RWPE2 (cell line): ENCODE measurements at regions not wholly inside any gene's neighbourhood (a gene's known extent, or its start where the extent isn't known, plus 50 kb on each side); places are given as distances from the start of the nearest gene placed in this dataset.

ENCODE experiments used
- ATAC-seq: fragments of 200-7000 bp; cut with Tn5 transposase; 3 replicates; pipeline ENCODE4 v1.9.1; 2021; ENCODE audit warnings: low read depth
- DNase-seq: peaks from one replicate; pipeline ENCODE4 v3.0.0-alpha.2; 2020; ENCODE audit warnings: low spot score
- H3K27ac ChIP-seq: fragments of 450-650 bp; 2 replicates; pipeline ENCODE4 v1.5.1; 2017; ENCODE audit warnings: mild to moderate bottlenecking; ENCODE audit not compliant: poor library complexity, severe bottlenecking
- H3K27me3 ChIP-seq: fragments of 250-450 bp; sonication (Bioruptor Pico); 2 replicates; pipeline ENCODE4 v1.5.1; 2021; ENCODE audit warnings: mild to moderate bottlenecking, moderate library complexity; ENCODE audit not compliant: insufficient read depth, poor library complexity, severe bottlenecking
- H3K36me3 ChIP-seq: fragments of 250-450 bp; sonication (Bioruptor Pico); 2 replicates; pipeline ENCODE4 v1.5.1; 2020; ENCODE audit warnings: low read depth, mild to moderate bottlenecking, moderate library complexity
- H3K4me1 ChIP-seq: fragments of 250-450 bp; sonication (Bioruptor Pico); 2 replicates; pipeline ENCODE4 v1.5.1; 2021; ENCODE audit warnings: mild to moderate bottlenecking, moderate library complexity; ENCODE audit not compliant: insufficient read depth, poor library complexity, severe bottlenecking
- H3K4me3 ChIP-seq: fragments of 250-450 bp; sonication (Bioruptor Pico); 2 replicates; pipeline ENCODE4 v1.5.1; 2021; ENCODE audit warnings: mild to moderate bottlenecking, moderate library complexity; ENCODE audit not compliant: severe bottlenecking
- H3K9me3 ChIP-seq: fragments of 250-450 bp; sonication (Bioruptor Pico); 2 replicates; pipeline ENCODE4 v1.5.1; 2021; ENCODE audit warnings: mild to moderate bottlenecking, moderate library complexity; ENCODE audit not compliant: severe bottlenecking
- CTCF ChIP-seq: fragments of 450-650 bp; IDR thresholded peaks from one replicate; pipeline ENCODE4 v1.5.1; 2017; ENCODE audit warnings: mild to moderate bottlenecking, moderate library complexity; ENCODE audit not compliant: poor library complexity, severe bottlenecking

DNA sequence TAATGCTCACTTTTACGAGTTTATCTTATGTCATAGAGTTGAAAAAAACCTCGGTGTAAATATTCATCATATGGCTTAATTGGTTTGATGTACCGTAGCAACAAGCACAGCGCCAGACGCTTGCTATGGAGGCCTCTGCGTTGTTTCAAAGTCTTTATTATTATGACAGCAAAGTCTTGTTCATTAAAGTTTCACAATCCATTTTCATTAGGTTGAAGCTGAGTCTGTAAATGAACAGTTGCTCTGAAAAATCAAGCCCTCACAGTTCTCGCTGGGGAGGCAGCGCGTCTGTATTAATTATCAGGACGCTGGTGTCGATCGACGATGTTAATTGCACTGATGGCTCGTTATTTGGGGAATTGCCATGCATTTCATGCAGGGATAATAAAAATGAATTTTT is 185.6 kb downstream of the INSC start:
- DNase-seq, result no peak
- Histone ChIP-seq H3K27me3 (no peaks in the 10 kb centered on the region), H3K9me3 (no peaks in the 10 kb centered on the region), H3K36me3 (no peaks in the 10 kb centered on the region), H3K27ac (no peak overlapping the region), H3K4me3 (no peak overlapping the region), H3K4me1 (no peaks in the 10 kb centered on the region)
- no peak for TF ChIP-seq CTCF
- ATAC-seq, result no peak

- Histone ChIP-seq H3K9me3 (no peaks in the 10 kb centered on the region), H3K4me1 (no peaks in the 10 kb centered on the region), H3K4me3 (no peak overlapping the region), H3K27me3 (no peaks in the 10 kb centered on the region), H3K36me3 (no peaks in the 10 kb centered on the region), H3K27ac (no peak overlapping the region)
- TF ChIP-seq CTCF, result no peak
- no peak for ATAC-seq
- DNase-seq, result no peak
These were observed 192.9 kb downstream of the INSC start for GRCh38 chr11:15307619-15308024.

DNA sequence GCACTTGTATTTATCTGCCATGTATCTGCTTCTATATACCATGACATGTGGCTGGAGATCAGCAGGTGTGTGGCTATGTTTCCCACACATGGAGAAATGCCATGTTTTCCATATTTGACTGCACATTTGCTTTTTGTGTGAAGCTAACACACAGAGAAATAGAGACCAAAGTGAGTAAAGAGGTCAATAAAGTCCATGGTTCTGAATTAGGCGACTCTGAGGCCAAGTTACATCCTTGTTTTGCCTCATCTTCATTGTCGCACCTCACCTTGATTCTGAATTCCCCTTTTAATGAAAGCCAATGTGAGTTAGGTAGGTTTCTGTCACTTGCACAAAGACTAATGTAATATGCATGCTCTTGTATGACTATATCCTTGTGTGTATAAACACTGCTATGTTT is 194.1 kb downstream of the INSC start:
- no peak overlapping the region for H3K4me3 ChIP-seq
- DNase-seq (no peak), ATAC-seq (no peak)
- H3K27me3 ChIP-seq, result no peaks in the 10 kb centered on the region
- H3K9me3 ChIP-seq, result no peaks in the 10 kb centered on the region
- H3K27ac ChIP-seq, result no peak overlapping the region
- no peaks in the 10 kb centered on the region for H3K4me1 ChIP-seq
- no peak for TF ChIP-seq CTCF
- no peaks in the 10 kb centered on the region for H3K36me3 ChIP-seq

DNA sequence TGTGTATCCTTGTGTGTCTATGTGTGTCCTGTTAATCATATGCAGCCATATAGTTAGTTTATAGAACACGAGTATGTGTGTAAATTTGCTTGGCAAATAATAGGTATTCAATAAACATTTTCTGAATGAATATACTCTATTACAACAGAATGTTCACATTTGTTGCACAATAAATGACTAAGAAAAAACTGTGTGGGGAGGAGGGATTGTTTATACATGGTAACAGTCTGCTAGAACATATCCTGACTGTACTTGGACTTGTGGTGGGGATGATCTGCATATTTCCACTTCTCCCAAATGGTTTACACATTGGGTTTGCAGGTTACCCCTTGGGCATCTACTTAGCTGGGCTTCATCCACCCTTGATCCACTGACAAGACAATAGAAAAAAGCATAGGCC is 194.6 kb downstream of the INSC start:
- H3K9me3 ChIP-seq, result no peaks in the 10 kb centered on the region
- H3K4me1 ChIP-seq, result no peaks in the 10 kb centered on the region
- no peaks in the 10 kb centered on the region for H3K27me3 ChIP-seq
- no peak for ATAC-seq
- no peak overlapping the region for H3K4me3 ChIP-seq
- no peak for DNase-seq
- no peak for TF ChIP-seq CTCF
- H3K27ac ChIP-seq, result no peak overlapping the region
- no peaks in the 10 kb centered on the region for H3K36me3 ChIP-seq

GRCh38 chr11:15313862-15314261 is 199.1 kb downstream of the INSC start:
- DNase-seq (no peak), ATAC-seq (no peak)
- TF ChIP-seq CTCF, result no peak
- Histone ChIP-seq H3K27me3 (no peaks in the 10 kb centered on the region), H3K4me1 (no peaks in the 10 kb centered on the region), H3K9me3 (no peaks in the 10 kb centered on the region), H3K27ac (no peak overlapping the region), H3K4me3 (no peak overlapping the region), H3K36me3 (no peaks in the 10 kb centered on the region)
